Stimulated activated naive CD8-positive, alpha-beta T cell treated with anti-CD3 and anti-CD28 coated beads, Interleukin-15, amount 100 ng/mL, for 72 hours (primary cell): ENCODE measurements at regions not wholly inside any gene's neighbourhood (a gene's known extent, or its start where the extent isn't known, plus 50 kb on each side); places are given as distances from the start of the nearest gene placed in this dataset.
"Not testable (repeated sequence)": the region's sequence is repeated elsewhere in the genome, so short reads cannot be mapped to it uniquely, and the experiment has no call there.

ENCODE experiments used
- ATAC-seq: fragments of 150-1000 bp; cut with Tn5 transposase; 2 replicates; pipeline ENCODE4 v1.10.0; 2021; ENCODE audit warnings: mild to moderate bottlenecking, moderate library complexity
- DNase-seq, 2 donors: peaks; one replicate each; pipeline ENCODE4 v3.0.0; 2021 to 2022
- H3K27ac Mint-ChIP-seq, 2 donors: one replicate each; pipeline ENCODE4 v1.8.0; 2022; ENCODE audit warnings: mild to moderate bottlenecking in 2 of 2, mixed read lengths in 2 of 2, moderate library complexity in 2 of 2
- H3K27me3 Mint-ChIP-seq: one replicate; pipeline ENCODE4 v1.8.0; 2022; ENCODE audit warnings: mixed read lengths
- H3K4me1 Mint-ChIP-seq: one replicate; pipeline ENCODE4 v1.8.0; 2022; ENCODE audit warnings: mild to moderate bottlenecking, mixed read lengths
- H3K4me3 Mint-ChIP-seq, 2 donors: one replicate each; pipeline ENCODE4 v1.8.0; 2022; ENCODE audit warnings: mild to moderate bottlenecking in 2 of 2, mixed read lengths in 2 of 2, moderate library complexity in 1 of 2
- H3K9me3 Mint-ChIP-seq, 2 donors: one replicate each; pipeline ENCODE4 v1.8.0; 2022; ENCODE audit warnings: mixed read lengths in 2 of 2

- H3K9me3 Mint-ChIP-seq: peaks cover 0 to 5% of the 10 kb centered on the region in 2 donors
- ATAC-seq: no peak
- H3K27ac Mint-ChIP-seq: no peak overlapping the region
- H3K27me3 Mint-ChIP-seq: peaks cover 12% of the 10 kb centered on the region
- H3K4me1 Mint-ChIP-seq: peaks cover 18% of the 10 kb centered on the region
- no peak for DNase-seq
- H3K4me3 Mint-ChIP-seq: no peak overlapping the region
Observed at GRCh38 chr7:32677593-32677992, 182.3 kb downstream of the AVL9 start.

- H3K27me3 Mint-ChIP-seq: peaks cover 12% of the 10 kb centered on the region
- H3K4me1 Mint-ChIP-seq: peaks cover 6% of the 10 kb centered on the region
- H3K4me3 Mint-ChIP-seq: no peak overlapping the region
- DNase-seq: no peak
- no peak overlapping the region for H3K27ac Mint-ChIP-seq
- H3K9me3 Mint-ChIP-seq: no peaks in the 10 kb centered on the region
- no peak for ATAC-seq
Observed at GRCh38 chr7:32676249-32676941, 181.1 kb downstream of the AVL9 start.

- Mint-ChIP-seq H3K9me3 (peaks cover 0 to 2% of the 10 kb centered on the region in 2 donors), H3K4me3 (no peak overlapping the region), H3K27me3 (peaks cover 9% of the 10 kb centered on the region), H3K4me1 (no peaks in the 10 kb centered on the region), H3K27ac (no peak overlapping the region)
- DNase-seq: no peak
- ATAC-seq: peak; percentile 26
Observed at GRCh38 chr7:32673275-32673983, 178.1 kb downstream of the AVL9 start.

GRCh38 chr7:32670110-32671025, 175.1 kb downstream of the AVL9 start:
- DNase-seq (no peak), ATAC-seq (no peak)
- Mint-ChIP-seq H3K27ac (no peak overlapping the region), H3K4me3 (no peak overlapping the region), H3K4me1 (no peaks in the 10 kb centered on the region), H3K9me3 (peaks cover 0 to 8% of the 10 kb centered on the region in 2 donors), H3K27me3 (peaks cover 9% of the 10 kb centered on the region)

- not testable (repeated sequence) for DNase-seq, H3K4me1 Mint-ChIP-seq, H3K9me3 Mint-ChIP-seq, ATAC-seq, H3K4me3 Mint-ChIP-seq, H3K27ac Mint-ChIP-seq
- peaks cover 16% of the 10 kb centered on the region for H3K27me3 Mint-ChIP-seq
Observed at GRCh38 chr7:32669173-32669870, 174.0 kb downstream of the AVL9 start.

- DNase-seq, H3K27ac Mint-ChIP-seq, H3K4me3 Mint-ChIP-seq, H3K9me3 Mint-ChIP-seq, H3K4me1 Mint-ChIP-seq, ATAC-seq: not testable (repeated sequence)
- peaks cover 24% of the 10 kb centered on the region for H3K27me3 Mint-ChIP-seq
Observed at GRCh38 chr7:32668387-32669097, 173.3 kb downstream of the AVL9 start.

- peaks cover 32% of the 10 kb centered on the region for H3K27me3 Mint-ChIP-seq
- H3K4me1 Mint-ChIP-seq, DNase-seq, ATAC-seq, H3K9me3 Mint-ChIP-seq, H3K4me3 Mint-ChIP-seq: not testable (repeated sequence)
- peak overlapping the region in 1 of 2 donors; percentile 68 for H3K27ac Mint-ChIP-seq
Observed at GRCh38 chr7:32667586-32667985, 172.3 kb downstream of the AVL9 start.

GRCh38 chr7:32663805-32664211, 168.5 kb downstream of the AVL9 start:
- H3K27me3 Mint-ChIP-seq: peaks cover 38% of the 10 kb centered on the region
- H3K4me1 Mint-ChIP-seq, DNase-seq, H3K4me3 Mint-ChIP-seq, H3K9me3 Mint-ChIP-seq, ATAC-seq, H3K27ac Mint-ChIP-seq: not testable (repeated sequence)

GRCh38 chr7:32662509-32662908, 167.2 kb downstream of the AVL9 start:
- not testable (repeated sequence) for H3K27ac Mint-ChIP-seq, H3K9me3 Mint-ChIP-seq, ATAC-seq, DNase-seq, H3K4me3 Mint-ChIP-seq, H3K4me1 Mint-ChIP-seq
- peaks cover 38% of the 10 kb centered on the region for H3K27me3 Mint-ChIP-seq

GRCh38 chr7:32661929-32662328, 166.6 kb downstream of the AVL9 start:
- H3K4me1 Mint-ChIP-seq: no peaks in the 10 kb centered on the region
- H3K27me3 Mint-ChIP-seq: peaks cover 38% of the 10 kb centered on the region
- ATAC-seq (no peak), DNase-seq (no peak)
- peak overlapping the region in 1 of 2 donors; percentile 55 for H3K27ac Mint-ChIP-seq
- H3K9me3 Mint-ChIP-seq: no peaks in the 10 kb centered on the region
- no peak overlapping the region for H3K4me3 Mint-ChIP-seq

- Mint-ChIP-seq H3K9me3 (no peaks in the 10 kb centered on the region), H3K4me1 (no peaks in the 10 kb centered on the region), H3K27ac (no peak overlapping the region), H3K4me3 (no peak overlapping the region), H3K27me3 (peaks cover 38% of the 10 kb centered on the region)
- ATAC-seq (no peak), DNase-seq (no peak)
Observed at GRCh38 chr7:32661501-32661900, 166.2 kb downstream of the AVL9 start.

- ATAC-seq (no peak), DNase-seq (no peak)
- H3K4me3 Mint-ChIP-seq: no peak overlapping the region
- peaks cover 38% of the 10 kb centered on the region for H3K27me3 Mint-ChIP-seq
- no peaks in the 10 kb centered on the region for H3K4me1 Mint-ChIP-seq
- H3K9me3 Mint-ChIP-seq: no peaks in the 10 kb centered on the region
- no peak overlapping the region for H3K27ac Mint-ChIP-seq
Observed at GRCh38 chr7:32660936-32661335, 165.6 kb downstream of the AVL9 start.

GRCh38 chr7:32659853-32660252, 164.6 kb downstream of the AVL9 start:
- Mint-ChIP-seq H3K27me3 (peaks cover 36% of the 10 kb centered on the region), H3K4me1 (no peaks in the 10 kb centered on the region), H3K27ac (no peak overlapping the region), H3K9me3 (no peaks in the 10 kb centered on the region), H3K4me3 (no peak overlapping the region)
- DNase-seq (no peak), ATAC-seq (no peak)

- ATAC-seq (no peak), DNase-seq (no peak)
- no peaks in the 10 kb centered on the region for H3K4me1 Mint-ChIP-seq
- no peaks in the 10 kb centered on the region for H3K9me3 Mint-ChIP-seq
- H3K4me3 Mint-ChIP-seq: no peak overlapping the region
- H3K27me3 Mint-ChIP-seq: peaks cover 22% of the 10 kb centered on the region
- H3K27ac Mint-ChIP-seq: peak overlapping the region in 1 of 2 donors; percentile 37
Observed at GRCh38 chr7:32658467-32658869, 163.2 kb downstream of the AVL9 start.

GRCh38 chr7:32658034-32658433, 162.7 kb downstream of the AVL9 start:
- ATAC-seq: no peak
- Mint-ChIP-seq H3K4me3 (no peak overlapping the region), H3K4me1 (no peaks in the 10 kb centered on the region), H3K27me3 (peaks cover 18% of the 10 kb centered on the region), H3K9me3 (no peaks in the 10 kb centered on the region), H3K27ac (no peak overlapping the region)
- no peak for DNase-seq
